GM18508 (cell line): ENCODE measurements at regions not wholly inside any gene's neighbourhood (a gene's known extent, or its start where the extent isn't known, plus 50 kb on each side); places are given as distances from the start of the nearest gene placed in this dataset.

ENCODE experiments used
- ATAC-seq: cut with Tn5 transposase; IDR thresholded peaks from one replicate; pipeline ENCODE4 v1.9.1; 2021; ENCODE audit warnings: moderate number of reproducible peaks; ENCODE audit not compliant: insufficient read depth, unreplicated experiment

DNA sequence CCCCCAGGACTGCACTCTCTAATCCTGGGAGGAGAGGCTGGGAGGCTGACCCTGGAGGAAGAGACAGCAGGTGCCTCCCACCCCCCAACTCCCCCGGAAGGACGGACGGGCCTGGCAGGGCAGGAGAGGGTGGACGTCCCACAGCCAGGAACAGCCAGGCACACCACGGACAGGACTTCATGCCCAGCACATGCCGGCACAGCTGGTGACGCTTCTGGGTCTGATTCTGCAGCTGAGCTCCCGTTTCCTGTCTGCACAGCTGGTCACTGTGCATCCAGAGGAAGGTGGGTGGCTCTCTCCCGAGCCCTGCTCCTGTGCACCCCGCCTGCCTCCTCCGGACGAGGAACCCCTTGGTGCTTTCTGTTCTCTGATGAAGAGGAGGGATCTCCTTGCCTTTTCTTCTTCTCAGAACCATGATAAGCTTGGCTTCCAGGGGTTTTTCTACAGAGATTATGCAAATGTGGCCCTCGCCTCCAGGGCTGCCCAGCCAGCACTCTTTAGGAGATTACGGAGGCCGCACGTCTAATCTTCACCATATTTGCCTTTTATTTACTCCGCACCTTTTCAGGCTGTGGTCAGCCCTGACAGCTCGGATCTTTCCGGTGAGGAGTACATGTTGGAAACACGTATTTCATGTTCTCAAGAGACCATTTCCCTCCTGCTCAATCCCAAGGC is 1295.8 kb downstream of the BRD1 start:
- no peak for ATAC-seq

DNA sequence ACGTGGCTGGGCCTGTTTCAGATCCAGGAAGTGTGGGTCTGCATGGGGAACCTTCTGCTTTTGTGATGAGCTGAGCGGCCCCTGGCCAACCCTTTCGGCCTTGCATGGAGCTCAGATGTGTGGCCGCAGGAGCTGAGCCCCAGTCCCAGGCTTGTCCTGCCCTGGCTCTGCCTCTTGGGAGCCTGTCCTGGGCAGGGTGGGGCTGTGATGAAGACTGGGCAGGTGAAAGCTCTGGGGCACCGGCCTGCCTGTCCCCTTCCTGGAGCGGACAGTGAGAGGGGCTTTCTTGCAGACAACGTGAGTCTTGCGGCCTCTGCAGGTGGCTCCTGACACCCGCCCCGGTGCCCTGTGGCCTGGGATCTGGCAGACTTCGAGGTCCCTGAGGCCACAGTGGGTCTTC is 1296.6 kb downstream of the BRD1 start:
- no peak for ATAC-seq

DNA sequence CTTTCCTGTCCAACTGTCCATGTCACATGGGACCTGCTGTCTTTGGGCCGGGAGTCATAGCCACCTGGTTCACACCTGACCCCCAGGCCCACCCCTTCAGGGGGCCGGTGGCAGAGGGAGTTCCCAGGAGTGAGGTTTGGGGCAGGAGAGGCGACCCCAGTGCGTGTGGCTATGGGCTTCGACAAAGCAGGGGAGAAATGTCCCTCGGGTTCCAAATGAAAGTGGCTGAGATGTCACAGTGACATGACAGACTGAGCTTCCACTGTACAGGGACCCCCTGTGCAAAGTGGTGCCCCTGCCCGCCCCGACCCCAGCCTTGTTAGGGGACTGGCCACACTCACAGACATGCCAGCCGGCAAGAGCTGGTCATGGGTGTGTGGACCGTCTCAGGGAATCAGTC is 1297.0 kb downstream of the BRD1 start:
- ATAC-seq = no peak

GRCh38 chr22:48528221-48528915 is 1299.3 kb downstream of the BRD1 start:
- ATAC-seq = no peak

GRCh38 chr22:48523761-48524160 is 1303.9 kb downstream of the BRD1 start:
- no peak for ATAC-seq

DNA sequence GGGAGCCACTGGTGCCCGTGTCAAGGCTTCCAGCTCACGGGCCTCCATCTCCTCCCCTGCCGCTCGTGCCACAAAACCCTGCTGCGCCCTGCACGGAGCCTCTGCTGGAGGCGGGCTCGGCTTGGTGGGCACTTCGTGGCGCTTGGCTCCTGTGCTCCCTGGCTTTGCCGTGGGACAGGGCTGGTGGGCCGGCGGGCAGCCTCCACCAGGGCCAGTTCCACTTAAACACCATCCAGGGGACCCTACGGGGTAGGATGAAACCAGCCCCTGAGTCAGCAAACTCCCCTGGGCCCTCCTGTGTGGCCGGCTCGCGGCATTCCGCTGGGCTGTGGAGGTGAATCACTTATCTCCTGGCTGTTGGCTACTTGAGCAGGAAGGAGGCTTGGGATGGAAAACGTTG is 1304.6 kb downstream of the BRD1 start:
- no peak for ATAC-seq

- no peak for ATAC-seq
Measured at GRCh38 chr22:48522271-48522670, 1305.4 kb downstream of the BRD1 start.

DNA sequence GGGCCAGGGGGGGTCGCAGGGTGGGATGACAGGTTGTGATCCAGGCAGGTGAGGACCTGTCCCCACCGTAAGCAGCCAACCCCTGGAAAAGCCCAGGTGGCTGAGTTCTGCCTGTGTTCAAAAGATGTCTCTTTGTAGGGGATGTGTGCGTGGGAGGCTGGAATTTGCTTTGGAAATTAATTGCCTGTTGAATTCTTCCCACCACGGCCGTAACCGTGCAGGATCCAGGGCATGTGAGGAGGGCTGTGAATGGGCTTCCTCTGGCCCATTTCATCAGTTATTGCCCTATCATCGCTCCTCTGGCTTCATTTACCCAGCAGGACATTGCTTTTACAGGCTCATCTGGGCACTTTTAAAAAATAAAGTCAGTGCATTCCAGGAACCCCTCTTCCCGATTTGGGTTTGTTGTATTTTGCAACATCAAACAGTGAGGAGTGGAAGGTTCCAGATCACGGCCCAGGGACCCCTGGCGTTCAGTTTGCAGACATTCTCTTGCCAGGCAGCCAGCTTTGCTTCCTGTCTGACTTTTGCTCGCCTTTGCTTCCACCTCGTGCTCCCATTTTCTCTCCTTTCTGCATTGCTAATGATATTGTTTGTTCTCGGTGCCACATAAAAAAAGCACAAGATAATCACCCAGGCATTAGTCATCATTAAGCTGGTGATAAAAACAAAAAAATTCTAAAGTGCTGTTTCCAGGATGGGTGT is 1306.6 kb downstream of the BRD1 start:
- ATAC-seq = no peak

- no peak for ATAC-seq
Measured at GRCh38 chr22:48520207-48520606, 1307.5 kb downstream of the BRD1 start.

GRCh38 chr22:48517039-48518030 is 1310.3 kb downstream of the BRD1 start:
- no peak for ATAC-seq

GRCh38 chr22:48516571-48516970 is 1311.1 kb downstream of the BRD1 start:
- ATAC-seq = no peak

DNA sequence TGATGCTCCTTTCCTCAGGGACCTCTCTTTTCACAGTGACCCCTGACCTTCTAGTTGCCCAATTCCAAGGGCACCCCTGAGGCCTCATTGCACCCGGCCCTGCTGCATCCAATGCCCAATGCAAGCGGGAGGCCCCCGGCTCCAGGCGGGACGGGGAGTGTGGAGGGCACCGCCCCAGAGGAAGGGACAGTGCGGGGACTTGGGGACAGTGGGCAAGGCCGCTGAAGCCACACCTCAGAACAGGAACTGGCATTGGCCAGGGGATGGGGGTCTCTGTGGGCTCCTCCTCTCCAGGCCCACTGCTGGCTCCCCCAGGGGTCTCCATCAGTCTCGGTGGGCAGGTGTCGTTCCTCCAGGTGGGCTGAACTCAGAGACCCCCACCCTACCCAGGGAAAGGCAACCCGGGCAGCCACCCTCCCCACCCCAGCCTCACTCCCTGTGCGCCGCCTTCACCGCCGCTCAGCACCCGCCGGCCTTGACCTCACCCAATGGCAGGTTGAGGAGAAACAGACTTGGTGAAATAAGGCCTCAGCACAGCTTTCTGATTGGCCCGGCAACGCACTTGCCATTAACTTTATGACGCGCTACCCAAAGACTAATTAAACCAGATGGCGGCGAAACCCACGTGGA is 1312.0 kb downstream of the BRD1 start:
- no peak for ATAC-seq

GRCh38 chr22:48513929-48514328 is 1313.7 kb downstream of the BRD1 start:
- ATAC-seq = no peak

GRCh38 chr22:48513446-48513845 is 1314.2 kb downstream of the BRD1 start:
- no peak for ATAC-seq

DNA sequence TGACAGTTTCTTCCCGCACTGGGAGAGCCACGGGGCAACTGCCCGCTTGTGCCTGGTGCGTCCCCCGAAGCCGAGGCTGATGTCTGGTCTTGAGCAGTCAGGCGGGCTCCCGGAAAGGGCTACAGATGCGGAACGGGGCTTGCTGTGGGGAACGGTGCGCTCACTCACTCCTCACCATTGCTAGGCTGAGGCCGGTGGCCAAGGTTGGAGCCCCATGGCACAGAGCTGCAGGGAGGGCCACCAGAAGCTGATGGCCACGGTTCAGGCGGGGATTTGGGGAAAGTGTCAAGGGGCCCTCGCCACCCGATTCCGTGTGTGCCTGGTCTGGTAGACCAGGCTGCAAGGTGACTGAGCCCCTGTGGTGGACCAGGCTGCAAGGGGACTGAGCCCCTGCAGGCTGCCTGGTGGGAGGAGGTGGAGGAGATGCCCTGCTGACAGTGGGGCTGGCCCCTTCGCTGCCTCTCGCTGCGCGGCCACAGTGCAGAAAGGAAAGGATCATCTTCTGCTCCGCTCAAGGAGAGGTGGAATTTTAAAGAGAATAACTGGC is 1315.8 kb downstream of the BRD1 start:
- ATAC-seq = no peak

- no peak for ATAC-seq
Measured at GRCh38 chr22:48511211-48511610, 1316.5 kb downstream of the BRD1 start.

- no peak for ATAC-seq
Measured at GRCh38 chr22:48510599-48510998, 1317.1 kb downstream of the BRD1 start.

DNA sequence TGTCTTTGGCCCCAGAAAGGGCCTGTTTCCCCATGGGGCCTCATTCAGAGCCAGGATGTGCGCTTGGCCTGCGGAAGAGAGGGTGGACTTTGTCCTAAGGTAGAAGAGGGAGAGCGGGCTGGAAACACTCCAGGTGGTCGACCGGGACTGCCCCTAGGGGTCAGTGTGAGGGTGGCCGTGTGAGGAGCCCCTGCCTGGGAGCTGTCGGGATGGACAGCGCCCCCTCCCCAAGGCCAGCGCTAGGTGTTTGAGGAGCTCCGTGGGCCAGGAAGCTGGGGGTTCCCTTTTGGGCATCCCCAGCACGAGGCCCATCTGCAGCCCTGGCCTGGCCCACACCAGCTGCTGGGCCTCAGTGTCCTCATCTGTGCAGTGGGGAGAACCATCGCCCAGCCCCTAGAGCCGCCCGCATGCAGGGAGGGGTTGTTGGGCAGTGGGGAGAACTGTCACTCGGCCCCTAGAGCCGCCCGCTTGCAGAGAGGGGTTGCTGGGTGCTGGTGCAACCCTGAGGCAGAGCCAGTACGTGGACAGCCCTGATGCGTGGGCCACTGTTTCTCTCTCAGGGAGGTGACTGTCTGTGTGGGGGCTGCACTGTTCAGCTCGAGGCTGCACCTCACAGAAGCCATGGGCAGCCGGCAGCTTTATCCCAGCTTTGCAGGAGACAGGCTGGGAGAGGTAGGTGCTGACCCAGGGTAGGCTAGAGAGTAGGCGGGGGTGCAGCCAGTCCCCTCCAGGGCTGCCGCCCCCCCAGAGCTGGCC is 1319.9 kb downstream of the BRD1 start:
- no peak for ATAC-seq

DNA sequence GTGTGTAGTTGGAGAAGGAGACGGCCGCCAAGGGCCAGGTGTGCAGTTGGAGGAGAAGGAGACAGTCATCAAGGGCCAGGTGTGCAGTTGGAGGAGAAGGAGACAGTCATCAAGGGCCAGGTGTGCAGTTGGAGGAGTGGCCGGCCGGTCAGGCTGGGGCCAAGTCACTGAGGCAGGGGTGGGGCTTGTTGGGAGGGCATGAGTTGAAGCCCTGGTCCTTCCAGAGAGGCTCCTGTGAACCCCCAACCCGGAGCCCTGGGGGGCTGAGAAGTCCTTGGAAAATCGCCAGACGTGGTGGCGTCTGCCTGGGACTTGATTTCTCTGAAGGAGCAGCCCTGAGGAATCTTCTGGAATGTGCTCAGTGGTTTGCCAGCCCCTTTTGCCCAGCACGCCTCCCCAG is 1320.5 kb downstream of the BRD1 start:
- no peak for ATAC-seq
